BE2C (cell line): ENCODE measurements at regions not wholly inside any gene's neighbourhood (a gene's known extent, or its start where the extent isn't known, plus 50 kb on each side); places are given as distances from the start of the nearest gene placed in this dataset.
A peak's percentile ranks its signal among the peaks of the same experiment; 100 is the strongest.

Source experiments
- DNase-seq: peaks from one replicate; pipeline ENCODE4 v3.0.0-alpha.2; 2020
- H3K27me3 ChIP-seq: fragments of 250-450 bp; sonication (Bioruptor Pico); 2 replicates; pipeline ENCODE4 v1.5.1; 2020; ENCODE audit warnings: mild to moderate bottlenecking
- H3K36me3 ChIP-seq: fragments of 250-450 bp; sonication (Bioruptor Pico); 2 replicates; pipeline ENCODE4 v1.5.1; 2020; ENCODE audit warnings: mild to moderate bottlenecking
- H3K4me1 ChIP-seq: fragments of 250-450 bp; sonication (Bioruptor Pico); 2 replicates; pipeline ENCODE4 v1.5.1; 2020
- H3K4me3 ChIP-seq: 2 replicates; pipeline ENCODE4 v1.5.1; 2011; ENCODE audit warnings: low read depth, low read length
- H3K9me3 ChIP-seq: fragments of 250-450 bp; sonication (Bioruptor Pico); 2 replicates; pipeline ENCODE4 v1.5.1; 2020
- CTCF ChIP-seq: IDR thresholded peaks from 2 replicates; pipeline ENCODE4 v1.5.1; 2012; ENCODE audit warnings: mild to moderate bottlenecking, low read depth, low read length

DNA sequence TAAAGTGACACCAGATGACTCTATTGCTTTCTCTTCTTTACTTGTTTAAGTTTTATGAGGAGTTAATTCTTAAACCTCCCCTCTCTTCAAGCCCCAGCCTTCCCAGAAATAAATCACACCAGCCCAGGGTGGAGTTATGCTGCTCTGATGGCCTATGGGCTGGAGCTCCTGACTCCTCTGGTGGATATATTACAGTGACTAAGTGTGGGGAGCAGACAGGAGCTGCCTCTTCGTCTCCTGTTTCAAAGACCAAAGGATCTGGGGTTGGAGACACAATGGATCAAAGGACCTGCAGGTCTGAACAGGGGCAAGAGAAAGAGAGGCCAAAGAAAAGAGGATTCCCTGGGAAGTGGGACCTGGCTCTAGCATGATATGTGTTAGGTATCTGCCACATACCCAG lies 312.0 kb upstream of the MSX2 start:
- DNase-seq = no peak
- H3K36me3 ChIP-seq = no peaks in the 10 kb centered on the region
- H3K4me3 ChIP-seq = no peak overlapping the region
- H3K9me3 ChIP-seq = no peaks in the 10 kb centered on the region
- no peaks in the 10 kb centered on the region for H3K27me3 ChIP-seq
- peaks cover 10% of the 10 kb centered on the region for H3K4me1 ChIP-seq
- no peak for TF ChIP-seq CTCF

DNA sequence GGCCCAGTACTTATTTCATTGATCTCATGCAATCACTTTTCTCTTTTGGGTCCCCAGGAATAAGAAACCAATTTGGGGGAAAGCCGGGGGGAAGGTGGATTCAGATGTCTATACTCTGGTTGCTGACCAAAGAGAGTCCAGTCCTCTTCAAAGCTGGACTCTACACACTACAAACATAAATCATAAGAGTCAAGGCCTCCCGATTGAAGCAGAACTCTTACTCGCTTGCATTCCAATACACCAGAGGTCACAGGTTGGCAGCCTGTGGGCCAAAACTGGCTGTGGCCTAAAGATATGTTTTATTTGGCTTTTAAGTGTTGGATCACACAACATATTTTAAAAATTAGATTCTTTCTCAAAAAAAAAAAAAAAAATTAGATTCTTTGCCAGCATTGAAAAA lies 311.4 kb upstream of the MSX2 start:
- no peak overlapping the region for H3K4me3 ChIP-seq

GRCh38 chr5:174413567-174414314 lies 310.6 kb upstream of the MSX2 start:
- TF ChIP-seq CTCF = no peak
- H3K4me3 ChIP-seq = no peak overlapping the region
- no peaks in the 10 kb centered on the region for H3K27me3 ChIP-seq
- no peaks in the 10 kb centered on the region for H3K36me3 ChIP-seq
- no peaks in the 10 kb centered on the region for H3K9me3 ChIP-seq
- DNase-seq = no peak
- peaks cover 10% of the 10 kb centered on the region for H3K4me1 ChIP-seq

More for the DNA sequence above, 311.4 kb upstream of the MSX2 start:
- TF ChIP-seq CTCF = no peak
- Histone ChIP-seq H3K9me3 (no peaks in the 10 kb centered on the region), H3K4me1 (peaks cover 10% of the 10 kb centered on the region), H3K27me3 (no peaks in the 10 kb centered on the region), H3K36me3 (no peaks in the 10 kb centered on the region)
- no peak for DNase-seq

DNA sequence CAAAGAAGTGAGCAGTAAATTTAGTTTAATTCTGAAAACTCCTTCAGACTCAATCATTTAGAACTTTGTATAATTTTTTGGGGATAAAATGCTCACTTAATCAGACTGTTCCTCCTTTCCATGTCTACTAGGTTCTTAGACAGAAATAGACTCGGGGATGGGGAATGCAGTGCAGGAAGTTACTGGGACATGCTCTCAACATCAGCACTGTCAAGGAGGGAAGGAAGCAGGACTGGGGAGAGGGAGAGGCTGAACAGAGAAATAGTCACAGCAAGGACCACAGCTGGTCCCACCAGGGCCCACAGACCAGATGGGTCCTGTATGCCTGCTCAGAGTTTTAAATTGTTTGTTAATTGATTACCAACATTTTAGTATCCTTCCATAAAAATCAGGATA lies 310.1 kb upstream of the MSX2 start:
- Histone ChIP-seq H3K36me3 (no peaks in the 10 kb centered on the region), H3K27me3 (no peaks in the 10 kb centered on the region), H3K4me3 (no peak overlapping the region), H3K4me1 (peaks cover 10% of the 10 kb centered on the region), H3K9me3 (no peaks in the 10 kb centered on the region)
- TF ChIP-seq CTCF = no peak
- no peak for DNase-seq

GRCh38 chr5:174418809-174419539 lies 305.4 kb upstream of the MSX2 start:
- Histone ChIP-seq H3K9me3 (no peaks in the 10 kb centered on the region), H3K36me3 (no peaks in the 10 kb centered on the region), H3K4me3 (peak overlapping the region; percentile 58), H3K27me3 (no peaks in the 10 kb centered on the region), H3K4me1 (peaks cover 9% of the 10 kb centered on the region)
- no peak for TF ChIP-seq CTCF
- DNase-seq = peak; percentile 36
